Limb (tissue), 2 donors: ENCODE measurements at regions not wholly inside any gene's neighbourhood (a gene's known extent, or its start where the extent isn't known, plus 50 kb on each side); places are given as distances from the start of the nearest gene placed in this dataset.
A peak's percentile ranks its signal among the peaks of the same experiment; 100 is the strongest.
"Not testable (repeated sequence)": the region's sequence is repeated elsewhere in the genome, so short reads cannot be mapped to it uniquely, and the experiment has no call there.

Source experiments
- DNase-seq, 2 donors: peaks; one replicate each; pipeline ENCODE4 v3.0.0-alpha.2; 2016; ENCODE audit errors: extremely low spot score in 2 of 2

DNA sequence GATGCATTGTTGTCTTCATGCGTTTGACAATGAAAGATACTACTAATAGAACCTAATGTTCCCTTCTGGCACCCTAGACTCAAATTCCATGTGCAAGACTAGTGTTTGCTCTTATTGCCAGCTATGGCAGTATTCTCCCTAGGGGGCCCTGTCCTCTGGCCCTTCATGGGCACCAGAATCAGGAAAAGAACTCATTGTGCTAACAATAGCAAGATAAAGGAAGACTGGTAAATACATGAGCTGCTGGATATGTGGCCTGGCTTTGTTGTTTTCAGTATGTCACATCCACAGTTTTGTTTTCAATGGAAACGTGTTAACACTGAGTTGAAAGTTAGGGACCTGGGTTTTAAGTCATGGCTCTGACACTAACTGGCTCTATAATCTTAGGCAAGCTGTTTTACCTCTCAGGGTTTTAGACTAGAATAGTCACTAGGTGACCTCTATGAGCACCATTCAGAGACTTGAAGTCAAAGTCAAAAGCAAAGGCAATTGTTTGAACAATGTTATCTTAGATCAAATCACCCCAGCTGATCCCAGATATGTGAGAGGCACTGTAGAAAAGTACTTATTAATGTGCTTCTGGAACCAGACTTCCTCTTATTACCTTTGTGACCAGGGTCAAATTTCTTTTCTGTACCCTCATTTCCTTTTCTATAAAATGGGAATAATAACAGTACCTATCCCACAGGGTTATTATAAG, 253.7 kb upstream of the DIAPH2 start:
- DNase-seq: no peak

DNA sequence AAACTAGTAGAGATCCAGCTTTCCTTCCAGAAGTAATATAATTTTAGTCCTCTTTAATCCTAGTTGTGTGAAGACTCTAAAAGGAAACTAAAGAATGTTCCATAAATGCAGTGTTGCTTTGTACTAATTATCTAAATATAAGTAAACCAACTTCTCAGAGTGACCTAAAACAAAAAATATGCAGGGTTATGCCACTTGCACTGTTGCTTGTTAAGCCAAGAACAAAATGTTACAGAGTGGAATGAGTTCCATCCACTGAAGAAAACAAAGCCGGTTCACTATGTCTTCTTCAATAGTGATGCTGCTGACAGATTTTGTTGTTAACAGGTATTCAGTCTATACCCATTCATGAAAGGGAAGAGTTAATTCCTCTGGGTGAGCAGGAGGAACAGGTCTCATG, 252.0 kb upstream of the DIAPH2 start:
- no peak for DNase-seq

DNA sequence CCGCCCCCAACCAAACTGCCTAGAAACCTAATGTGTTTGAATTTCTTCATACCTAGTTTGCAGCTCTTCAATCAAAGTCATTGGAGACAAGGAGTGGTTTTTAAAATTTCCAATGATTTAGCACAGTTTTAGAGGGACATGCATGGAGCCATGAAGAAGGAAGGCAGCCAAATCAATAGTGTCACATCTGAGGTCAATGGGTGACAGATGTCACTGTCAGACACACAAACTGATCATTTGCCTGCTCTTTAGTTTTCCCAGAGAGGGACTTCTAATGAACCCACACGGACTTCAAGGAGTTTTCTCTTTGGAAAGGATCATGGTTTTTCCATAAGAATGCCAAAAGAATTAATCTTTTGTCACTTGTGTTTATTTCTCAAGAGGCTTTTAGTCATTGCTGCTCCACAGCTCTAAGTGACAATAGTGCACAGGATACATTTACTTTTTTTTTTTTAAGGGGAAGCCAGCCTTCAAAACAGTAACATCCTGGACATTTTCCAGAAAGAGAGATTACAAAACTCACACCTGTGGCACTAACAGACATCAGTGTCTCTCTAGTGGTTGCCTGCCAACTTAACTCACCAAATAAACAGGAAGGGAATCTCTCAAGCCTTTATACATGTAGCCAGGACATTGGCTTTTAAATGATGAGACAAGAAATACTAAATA, 251.1 kb upstream of the DIAPH2 start:
- DNase-seq: no peak

DNA sequence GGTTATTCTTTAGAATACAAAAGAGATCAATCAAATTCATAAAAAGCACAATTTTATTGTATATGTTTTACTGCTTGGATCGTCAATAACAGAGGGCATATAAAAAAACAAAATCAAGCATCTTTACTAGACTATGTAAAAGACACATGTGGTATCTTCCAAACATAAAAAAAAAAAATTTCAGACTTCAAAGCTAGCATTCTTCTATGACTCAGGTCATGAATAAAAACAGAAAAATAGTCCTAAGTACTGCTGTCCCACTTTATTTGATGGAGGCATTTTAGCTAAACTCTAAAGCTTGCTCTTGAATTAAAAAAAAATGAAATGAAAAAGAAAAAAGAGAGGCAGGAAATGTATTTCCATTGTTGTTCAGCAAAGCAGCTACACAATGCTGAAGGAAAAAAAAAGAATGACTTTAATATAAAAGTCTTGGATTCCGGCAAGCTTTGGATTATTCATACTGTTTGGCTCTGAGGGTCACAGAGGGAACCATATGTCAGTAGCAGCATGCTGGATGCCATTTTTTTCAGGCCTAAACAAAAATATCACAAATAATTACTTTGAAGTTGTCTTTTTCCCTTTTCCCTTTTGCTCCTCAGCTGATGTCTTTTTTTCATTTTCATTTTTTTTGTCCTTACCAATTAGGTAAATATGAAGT, 249.1 kb upstream of the DIAPH2 start:
- DNase-seq: no peak

DNA sequence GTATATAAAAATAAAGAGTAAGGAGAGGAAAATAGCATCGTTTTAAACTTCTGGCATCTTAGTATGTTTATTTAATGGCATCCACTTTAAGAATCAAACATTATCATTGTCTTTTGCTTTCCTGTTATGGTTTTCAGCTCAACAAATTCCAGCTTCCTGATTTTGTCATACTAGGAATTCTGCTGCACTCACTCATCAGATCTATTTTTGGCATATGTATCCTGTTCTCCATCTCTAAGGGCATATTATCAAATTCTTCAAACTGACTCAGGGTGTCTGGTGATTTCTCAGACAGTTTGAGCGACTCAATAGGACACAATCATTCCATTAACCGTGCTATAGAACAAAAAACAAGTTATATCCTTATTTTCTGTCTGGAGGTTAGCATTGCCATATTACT, 248.5 kb upstream of the DIAPH2 start:
- DNase-seq: no peak

DNA sequence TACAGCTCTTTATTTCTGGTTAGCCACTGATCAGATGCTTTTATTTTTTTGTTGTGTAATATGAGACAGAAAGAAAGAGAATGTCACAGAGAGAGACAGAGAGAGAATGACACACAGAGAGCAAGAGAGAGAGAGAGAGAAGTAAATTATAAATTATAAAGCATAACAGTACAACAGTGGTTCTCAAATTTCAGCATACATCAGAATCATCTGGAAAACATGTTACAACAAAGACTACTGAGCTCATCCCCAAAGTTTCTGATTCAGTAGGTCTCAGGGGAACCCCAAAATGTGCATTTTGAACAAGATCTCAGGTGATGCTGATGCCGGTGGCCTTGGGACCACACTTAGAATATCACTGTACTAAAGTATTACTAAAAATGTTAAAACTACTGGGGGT, 245.8 kb upstream of the DIAPH2 start:
- DNase-seq: no peak

DNA sequence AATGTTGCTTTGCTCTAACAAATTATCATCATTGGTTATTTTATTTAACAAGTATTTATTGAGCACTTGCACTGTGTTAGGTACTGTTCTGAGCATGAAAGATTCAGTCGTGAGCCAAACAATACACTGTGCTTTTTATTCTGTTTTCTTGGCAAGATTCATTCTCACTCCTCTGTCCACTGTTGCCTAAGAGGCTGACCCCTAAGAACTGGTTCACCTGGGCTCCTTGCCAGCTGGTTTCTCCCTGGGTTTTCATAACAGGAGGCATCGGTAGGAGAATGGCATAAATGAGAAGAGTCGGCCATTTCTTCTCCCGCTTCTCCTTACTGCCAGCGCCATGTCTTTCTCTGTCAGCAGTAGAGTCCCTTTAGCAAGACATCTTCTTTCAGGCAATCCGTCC, 243.7 kb upstream of the DIAPH2 start:
- DNase-seq: no peak

DNA sequence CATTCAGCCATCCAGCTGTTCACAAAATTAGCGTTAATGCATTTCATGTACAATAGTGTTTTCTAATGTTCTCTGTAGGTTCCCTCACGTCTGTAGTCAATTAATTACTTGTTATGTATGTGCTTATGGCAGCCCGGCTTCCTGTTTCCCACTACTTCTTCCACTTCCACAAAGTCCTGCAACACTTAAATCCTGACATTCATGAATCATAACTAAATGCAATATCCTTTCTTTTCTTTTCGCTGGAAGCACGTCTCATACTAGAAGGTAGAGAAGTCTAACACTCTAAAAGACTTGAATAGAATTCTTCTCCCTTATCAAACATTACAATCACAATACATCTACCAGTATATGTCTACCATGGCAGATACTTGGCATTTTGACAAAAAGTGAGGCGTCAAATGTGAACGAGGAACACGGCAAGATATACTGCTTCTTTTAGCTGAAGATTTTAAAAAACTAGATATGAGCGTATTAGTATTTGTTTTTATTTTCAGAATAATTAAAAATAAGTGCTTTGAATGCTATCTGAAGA, 239.0 kb upstream of the DIAPH2 start:
- DNase-seq: no peak

DNA sequence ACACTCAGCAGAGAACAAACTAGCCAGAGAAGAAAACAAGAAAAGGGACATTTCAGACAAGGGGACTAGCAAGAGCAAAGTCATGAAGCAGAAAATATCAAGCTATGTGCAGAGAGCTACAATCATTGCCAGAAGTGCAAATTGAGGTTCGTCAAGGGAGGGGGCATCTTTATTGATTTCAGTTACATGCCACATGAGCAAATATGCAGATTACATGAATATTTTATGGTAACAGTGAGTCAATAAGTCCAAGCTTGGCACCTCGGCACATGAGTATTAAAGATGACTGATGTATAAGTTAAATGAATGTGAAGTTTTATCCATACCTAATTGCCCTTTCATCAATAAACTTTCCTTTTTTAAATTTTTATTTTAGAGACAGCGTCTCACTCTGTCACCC, 238.1 kb upstream of the DIAPH2 start:
- DNase-seq: no peak

DNA sequence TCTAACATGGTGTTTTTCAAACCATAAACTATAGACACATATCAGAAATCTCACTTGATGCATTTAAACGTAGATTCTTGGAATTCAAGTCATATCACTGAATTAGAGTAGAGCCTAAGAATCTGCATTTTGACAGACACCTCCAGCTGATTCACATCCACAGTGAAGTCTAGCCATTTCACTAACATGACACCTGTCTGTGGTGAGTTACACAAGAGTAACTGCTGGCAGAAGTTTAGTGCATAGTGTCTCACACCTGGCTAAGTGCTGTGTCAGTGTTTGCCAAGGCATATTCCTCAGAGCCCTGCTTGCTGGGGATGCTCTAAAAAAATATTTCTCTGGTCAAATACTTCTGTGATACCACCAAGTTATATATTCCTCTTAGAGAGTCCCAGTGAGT, 237.5 kb upstream of the DIAPH2 start:
- DNase-seq: no peak

DNA sequence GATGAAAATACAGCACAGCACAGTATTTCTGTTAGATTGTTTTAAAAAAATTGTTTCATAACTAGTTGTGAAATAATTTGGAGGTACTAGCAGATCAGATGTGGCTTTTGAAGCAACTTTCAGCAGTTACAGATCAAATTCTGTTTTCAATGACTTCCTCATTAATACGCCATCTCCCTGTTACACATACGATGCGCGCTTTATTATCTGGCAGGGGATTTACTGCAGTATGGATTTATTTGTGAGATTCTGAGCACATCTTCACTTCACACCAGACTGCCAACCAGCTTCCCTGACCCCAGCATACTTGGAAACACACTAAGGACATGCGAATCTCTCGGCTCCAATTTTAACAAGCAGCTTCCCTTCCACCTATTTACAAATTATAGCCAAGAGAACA, 235.5 kb upstream of the DIAPH2 start:
- no peak for DNase-seq

DNA sequence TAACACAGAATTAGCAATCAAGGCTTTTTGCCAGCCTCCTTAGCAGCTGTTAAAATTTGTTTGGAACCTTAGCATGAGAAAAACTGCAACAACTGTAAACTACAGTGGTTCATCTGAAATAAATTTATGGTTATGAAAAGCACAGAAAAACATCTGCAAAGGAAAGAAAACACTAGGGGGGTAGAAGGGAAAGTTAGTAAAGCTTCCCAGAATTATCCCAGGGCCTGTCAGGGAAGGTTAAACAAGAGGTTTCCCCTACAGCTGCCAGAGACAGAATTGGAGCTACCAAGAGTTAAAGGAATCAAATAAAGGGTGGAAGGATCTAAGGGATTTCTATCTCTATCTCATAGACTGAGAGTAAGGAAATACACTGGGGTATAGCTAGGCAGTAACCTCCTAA, 234.7 kb upstream of the DIAPH2 start:
- DNase-seq: peak in 1 of 2 donors; percentile 15

DNA sequence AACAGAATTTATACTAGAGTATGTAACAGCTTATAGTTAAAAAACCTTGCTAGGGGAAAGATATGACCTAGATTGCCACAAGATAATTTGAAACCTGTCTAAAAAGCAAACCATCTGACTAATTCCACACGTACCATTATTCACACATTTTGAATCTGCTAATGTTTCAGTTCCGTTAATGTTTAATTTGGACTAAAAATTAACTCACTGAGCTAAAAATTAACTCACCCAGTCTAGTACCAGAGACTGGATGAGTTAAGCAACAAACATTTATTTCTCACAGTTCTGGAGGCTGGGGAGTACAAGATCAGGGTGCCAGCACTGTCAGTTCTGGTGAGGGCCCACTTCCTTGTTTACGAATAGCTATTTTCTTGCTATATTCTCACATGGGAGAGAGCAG, 231.5 kb upstream of the DIAPH2 start:
- DNase-seq: no peak

DNA sequence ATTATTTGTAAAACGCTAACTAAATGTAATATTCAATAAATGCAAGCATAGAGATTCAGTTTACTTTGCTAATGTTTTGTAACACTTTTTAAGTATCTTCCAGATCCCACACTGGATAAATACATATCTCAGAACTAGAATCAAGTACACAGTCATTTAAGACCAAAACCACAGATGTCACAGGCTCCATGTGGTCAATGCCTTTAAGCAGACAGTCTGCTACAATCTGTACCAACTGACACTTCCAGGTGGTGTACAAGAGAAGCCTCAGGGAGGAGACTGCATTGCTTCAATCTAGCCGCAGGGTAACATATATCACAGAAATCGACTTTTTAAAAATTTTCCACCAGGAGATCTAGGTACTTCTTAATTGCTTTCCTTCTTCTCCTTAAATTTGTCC, 229.6 kb upstream of the DIAPH2 start:
- DNase-seq: no peak

DNA sequence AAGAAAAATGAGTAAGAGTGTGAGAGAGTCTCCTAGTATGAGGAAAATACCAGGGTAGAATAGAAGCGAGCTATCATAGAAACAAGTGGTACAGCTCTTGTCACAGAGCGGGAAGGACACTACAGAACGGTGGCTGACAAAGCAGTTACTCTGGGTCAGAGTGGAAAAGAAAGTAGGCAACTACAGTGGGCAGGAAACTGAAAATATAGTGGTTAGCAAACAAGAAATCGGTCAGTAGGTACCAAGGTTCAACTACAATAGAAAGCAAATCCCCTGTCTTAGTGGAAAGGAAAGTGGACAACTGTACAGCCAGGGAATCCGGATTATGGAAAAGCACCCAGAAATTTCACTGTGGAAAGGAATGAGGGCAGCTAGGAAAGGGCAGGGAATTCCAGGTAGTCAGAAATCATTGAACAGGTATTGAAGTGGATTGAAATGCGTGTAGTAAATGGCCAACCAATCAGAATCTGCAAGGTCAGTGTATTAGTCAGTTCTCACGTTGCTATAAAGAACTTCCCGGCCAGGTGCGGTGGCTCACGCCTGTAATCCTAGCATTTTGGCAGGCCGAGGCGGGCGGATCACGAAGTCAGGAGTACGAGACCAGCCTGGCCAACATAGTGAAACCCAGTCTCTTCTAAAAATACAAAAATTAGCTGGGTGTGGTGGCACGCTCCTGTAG, 219.6 kb upstream of the DIAPH2 start:
- no peak for DNase-seq

DNA sequence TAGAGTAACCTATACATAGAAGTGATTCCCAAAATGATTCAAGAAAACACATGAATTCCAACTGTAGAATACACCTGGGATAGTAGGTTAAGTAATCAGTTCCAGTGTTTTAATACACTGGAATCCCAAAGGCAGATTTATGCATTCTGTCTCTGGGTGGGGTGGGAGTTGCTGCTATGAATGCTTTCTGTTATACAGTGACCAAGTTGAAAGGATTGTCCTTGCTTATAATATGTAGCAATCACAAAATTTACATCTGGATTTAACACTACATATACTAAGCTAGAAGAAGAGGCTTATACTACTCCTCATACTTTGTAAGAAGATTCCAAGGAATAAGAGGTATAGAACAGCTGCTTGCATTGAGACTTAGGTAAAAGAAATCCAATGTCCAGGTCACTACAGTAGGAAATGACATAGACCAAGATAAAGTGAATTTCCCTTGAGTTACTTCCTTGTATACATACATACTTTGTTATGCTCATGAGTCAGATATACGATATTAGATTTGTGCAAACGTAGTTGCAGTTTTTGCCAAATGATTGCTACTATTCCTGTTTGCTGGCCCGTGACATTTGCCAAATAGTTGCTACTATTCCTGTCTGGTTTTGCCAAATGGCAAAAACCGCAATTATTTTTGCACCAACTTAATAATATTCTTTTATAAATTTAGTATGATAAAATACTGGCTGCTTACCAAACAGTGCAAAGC, 210.5 kb upstream of the DIAPH2 start:
- no peak for DNase-seq

DNA sequence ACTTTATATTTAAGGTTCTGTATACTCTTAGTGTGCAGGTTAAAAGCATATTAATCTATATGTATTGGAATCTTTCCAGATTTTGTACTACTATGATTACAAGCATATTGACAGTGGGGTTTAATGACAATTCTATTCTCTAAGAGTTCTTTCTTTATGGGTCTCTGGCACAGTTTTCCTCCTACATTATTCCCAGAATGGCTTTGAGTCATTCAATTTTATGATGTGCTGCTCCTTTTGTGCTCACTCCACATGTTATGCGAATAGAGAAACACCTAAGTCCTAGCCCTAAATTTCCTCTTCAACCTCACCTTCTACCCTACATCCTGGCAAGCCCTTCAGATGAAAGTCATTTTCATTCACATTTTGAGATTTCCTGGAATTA, 209.9 kb upstream of the DIAPH2 start:
- DNase-seq: no peak

DNA sequence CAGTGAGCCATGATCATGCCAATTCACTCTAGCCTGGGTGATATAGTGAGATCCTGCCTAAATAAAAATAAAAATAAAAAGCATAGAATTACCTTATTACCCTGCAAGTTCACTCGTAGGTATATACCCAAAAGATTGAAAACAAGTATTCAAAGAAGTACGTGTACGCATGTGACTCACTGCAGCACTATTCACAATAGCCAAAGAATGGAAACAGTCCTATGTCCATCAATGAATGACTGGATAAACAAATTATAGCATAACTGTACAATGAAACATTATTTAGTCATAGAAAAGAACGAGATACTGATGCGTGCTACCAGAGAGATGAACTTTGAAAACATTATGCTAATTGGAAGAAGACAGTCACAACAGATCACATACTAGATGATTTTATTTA, 204.6 kb upstream of the DIAPH2 start:
- no peak for DNase-seq

DNA sequence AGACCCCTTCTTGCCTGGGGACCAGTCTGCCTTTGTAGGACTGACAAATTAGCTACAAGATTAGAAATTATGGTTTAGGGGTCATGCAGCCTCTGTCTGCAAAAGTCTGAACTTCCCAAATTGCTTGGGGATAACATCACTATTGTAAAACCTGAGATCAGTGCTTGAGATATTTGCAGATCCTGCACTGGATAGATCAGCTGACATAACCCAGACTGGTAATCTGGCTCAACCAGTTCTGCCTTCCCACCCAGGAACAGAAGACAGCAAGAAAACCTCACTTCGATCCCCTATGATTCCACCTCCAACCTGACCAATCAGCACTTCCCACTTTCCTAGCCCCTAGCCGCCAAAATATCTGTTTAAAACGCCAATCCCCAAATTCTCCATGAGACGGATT, 202.8 kb upstream of the DIAPH2 start:
- DNase-seq: no peak

DNA sequence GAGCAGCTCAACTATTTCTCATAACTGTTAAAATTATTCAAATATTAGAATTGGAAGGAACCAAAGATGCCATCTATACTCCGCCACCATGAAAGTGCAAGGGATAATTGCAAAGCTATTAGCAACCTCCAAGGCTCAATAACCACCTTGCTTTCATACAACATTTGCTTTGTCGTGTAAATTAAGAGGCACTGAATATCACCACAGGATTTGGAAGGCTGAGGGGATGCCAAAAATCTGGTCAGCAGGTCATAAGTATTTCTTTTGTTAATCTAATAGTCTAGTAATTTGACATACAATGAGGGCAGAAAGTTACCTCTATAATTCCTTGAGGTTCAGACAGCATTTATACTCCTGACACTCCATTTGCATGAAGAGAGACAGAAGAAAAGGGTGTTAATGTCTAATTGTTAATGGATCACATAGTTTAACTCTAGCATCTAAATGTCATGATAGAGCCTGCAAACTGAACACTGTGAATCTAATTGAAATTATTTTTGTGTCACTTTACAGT, 200.9 kb upstream of the DIAPH2 start:
- no peak for DNase-seq

DNA sequence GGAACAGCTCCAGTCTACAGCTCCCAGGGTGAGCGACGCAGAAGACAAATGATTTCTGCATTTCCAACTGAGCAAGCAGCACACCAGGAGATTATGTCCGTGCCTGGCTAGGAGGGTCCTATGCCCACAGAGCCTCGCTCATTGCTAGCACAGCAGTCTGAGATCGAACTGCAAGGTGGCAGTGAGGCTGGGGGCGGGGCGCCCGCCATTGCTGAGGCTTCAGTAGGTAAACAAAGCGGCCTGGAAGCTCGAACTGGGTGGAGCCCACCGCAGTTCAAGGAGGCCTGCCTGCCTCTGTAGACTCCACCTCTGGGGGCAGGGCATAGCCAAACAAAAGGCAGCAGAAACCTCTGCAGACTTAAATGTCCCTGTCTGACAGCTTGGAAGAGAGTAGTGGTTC, 198.0 kb upstream of the DIAPH2 start:
- not testable (repeated sequence) for DNase-seq
